Activated B cell treated with CpG ODN at 0.5 μM for 24 hours (primary cell): ENCODE measurements at regions not wholly inside any gene's neighbourhood (a gene's known extent, or its start where the extent isn't known, plus 50 kb on each side); places are given as distances from the start of the nearest gene placed in this dataset.

ENCODE experiments used
- ATAC-seq: fragments of 200-7000 bp; cut with Tn5 transposase; one replicate; pipeline ENCODE4 v1.10.0; 2021; ENCODE audit warnings: low read depth, mild to moderate bottlenecking, moderate library complexity
- CTCF ChIA-PET: fragments of 350-600 bp; sonication (Branson Sonifier 250); formaldehyde crosslinking; loops from one replicate; lab custom pipeline; 2021; ENCODE audit warnings: antibody characterized with exemption; lab: Charles Lee
- POLR2A ChIA-PET: fragments of 350-600 bp; sonication (Branson Sonifier 250); formaldehyde crosslinking; loops from one replicate; lab custom pipeline; 2021; ENCODE audit warnings: antibody characterized with exemption; lab: Charles Lee
- DNase-seq: peaks from one replicate; pipeline ENCODE4 v3.0.0; 2022
- H3K27ac Mint-ChIP-seq: one replicate; pipeline ENCODE4 v1.8.0; 2020; ENCODE audit warnings: mixed read lengths
- H3K27me3 Mint-ChIP-seq: one replicate; pipeline ENCODE4 v1.8.0; 2021; ENCODE audit warnings: mixed read lengths
- H3K36me3 Mint-ChIP-seq: one replicate; pipeline ENCODE4 v1.8.0; 2021; ENCODE audit warnings: low read depth, mixed read lengths
- H3K4me1 Mint-ChIP-seq: one replicate; pipeline ENCODE4 v1.8.0; 2021; ENCODE audit warnings: mixed read lengths
- H3K4me3 Mint-ChIP-seq: one replicate; pipeline ENCODE4 v1.8.0; 2020; ENCODE audit warnings: mild to moderate bottlenecking, mixed read lengths
- H3K9me3 Mint-ChIP-seq: one replicate; pipeline ENCODE4 v1.8.0; 2020; ENCODE audit warnings: mixed read lengths
- CTCF ChIP-seq: fragments of 200-600 bp; IDR thresholded peaks from one replicate; pipeline ENCODE4 v1.8.0; 2022; ENCODE audit warnings: antibody characterized with exemption, mild to moderate bottlenecking
- intact Hi-C: fragments of 100-400 bp; cut with micrococcal nuclease; formaldehyde crosslinking; loops from one replicate; pipeline ENCODE4 v1.15.1; 2024

GRCh38 chr2:82165377-82165776 lies 1860.8 kb upstream of the LRRTM1 start:
- intact Hi-C loops = no loop called here
- no peaks in the 10 kb centered on the region for H3K36me3 Mint-ChIP-seq
- POLR2A ChIA-PET = no interaction called here
- DNase-seq (no peak), ATAC-seq (no peak)
- H3K27me3 Mint-ChIP-seq = no peaks in the 10 kb centered on the region
- H3K4me3 Mint-ChIP-seq = no peak overlapping the region
- H3K27ac Mint-ChIP-seq = no peak overlapping the region
- CTCF ChIA-PET = no interaction called here
- peaks cover 5% of the 10 kb centered on the region for H3K9me3 Mint-ChIP-seq
- TF ChIP-seq CTCF = no peak
- no peaks in the 10 kb centered on the region for H3K4me1 Mint-ChIP-seq

GRCh38 chr2:82158150-82158549 lies 1853.6 kb upstream of the LRRTM1 start:
- intact Hi-C loops = no loop called here

GRCh38 chr2:82155469-82155868 lies 1850.9 kb upstream of the LRRTM1 start:
- peaks cover 8% of the 10 kb centered on the region for H3K9me3 Mint-ChIP-seq
- ATAC-seq (no peak), DNase-seq (no peak)
- TF ChIP-seq CTCF = no peak
- H3K4me1 Mint-ChIP-seq = no peaks in the 10 kb centered on the region
- intact Hi-C loops = no loop called here
- H3K27ac Mint-ChIP-seq = no peak overlapping the region
- POLR2A ChIA-PET = no interaction called here
- no peak overlapping the region for H3K4me3 Mint-ChIP-seq
- CTCF ChIA-PET = no interaction called here
- H3K27me3 Mint-ChIP-seq = no peaks in the 10 kb centered on the region
- H3K36me3 Mint-ChIP-seq = no peaks in the 10 kb centered on the region

More at GRCh38 chr2:82158150-82158549, 1853.6 kb upstream of the LRRTM1 start:
- H3K4me3 Mint-ChIP-seq = no peak overlapping the region
- DNase-seq = no peak
- no peaks in the 10 kb centered on the region for H3K36me3 Mint-ChIP-seq
- ATAC-seq = no peak
- H3K4me1 Mint-ChIP-seq = no peaks in the 10 kb centered on the region
- no peak for TF ChIP-seq CTCF
- no peak overlapping the region for H3K27ac Mint-ChIP-seq
- H3K27me3 Mint-ChIP-seq = no peaks in the 10 kb centered on the region
- ChIA-PET CTCF (no interaction called here), POLR2A (no interaction called here)
- H3K9me3 Mint-ChIP-seq = peaks cover 3% of the 10 kb centered on the region

GRCh38 chr2:82143343-82143742 lies 1838.8 kb upstream of the LRRTM1 start:
- DNase-seq (no peak), ATAC-seq (no peak)
- intact Hi-C loops = no loop called here
- Mint-ChIP-seq H3K4me1 (no peaks in the 10 kb centered on the region), H3K9me3 (peaks cover 8% of the 10 kb centered on the region), H3K4me3 (no peak overlapping the region), H3K27ac (no peak overlapping the region), H3K27me3 (no peaks in the 10 kb centered on the region), H3K36me3 (no peaks in the 10 kb centered on the region)
- ChIA-PET POLR2A (no interaction called here), CTCF (no interaction called here)
- no peak for TF ChIP-seq CTCF

- ChIA-PET CTCF (no interaction called here), POLR2A (no interaction called here)
- Mint-ChIP-seq H3K9me3 (peaks cover 8% of the 10 kb centered on the region), H3K36me3 (no peaks in the 10 kb centered on the region), H3K4me1 (no peaks in the 10 kb centered on the region), H3K4me3 (no peak overlapping the region), H3K27ac (no peak overlapping the region), H3K27me3 (no peaks in the 10 kb centered on the region)
- ATAC-seq (no peak), DNase-seq (no peak)
- no peak for TF ChIP-seq CTCF
- intact Hi-C loops = no loop called here
These were observed 1835.5 kb upstream of the LRRTM1 start for GRCh38 chr2:82139979-82140611.
